ENCODE measurements at regions not wholly inside any gene's neighbourhood (a gene's known extent, or its start where the extent isn't known, plus 50 kb on each side); places are given as distances from the start of the nearest gene placed in this dataset.

GRCh38 chr6:170483413-170483812 lies 69.7 kb downstream of the PSMB1 start:
- no peak for DNase-seq

GRCh38 chr6:170480050-170480692 lies 72.9 kb downstream of the PSMB1 start:
- DNase-seq, result no peak

GRCh38 chr6:170476360-170476759 lies 76.7 kb downstream of the PSMB1 start:
- no peak for DNase-seq

- DNase-seq, result no peak
Observed at GRCh38 chr6:170475118-170475517, 78.0 kb downstream of the PSMB1 start.

GRCh38 chr6:170473801-170474200 lies 79.3 kb downstream of the PSMB1 start:
- no peak for DNase-seq

- no peak for DNase-seq
Observed at GRCh38 chr6:170473301-170473717, 79.8 kb downstream of the PSMB1 start.

GRCh38 chr6:170471491-170471890 lies 81.6 kb downstream of the PSMB1 start:
- no peak for DNase-seq

- no peak for DNase-seq
Observed at GRCh38 chr6:170470734-170471133, 82.4 kb downstream of the PSMB1 start.

GRCh38 chr6:170464524-170464979 lies 88.6 kb downstream of the PSMB1 start:
- no peak for DNase-seq

- DNase-seq, result no peak
Observed at GRCh38 chr6:170464080-170464479, 89.0 kb downstream of the PSMB1 start.

GRCh38 chr6:170463101-170463721 lies 89.9 kb downstream of the PSMB1 start:
- DNase-seq, result no peak

GRCh38 chr6:170462366-170463020 lies 90.6 kb downstream of the PSMB1 start:
- no peak for DNase-seq

- DNase-seq, result no peak
Observed at GRCh38 chr6:170461556-170462365, 91.3 kb downstream of the PSMB1 start.

- DNase-seq, result no peak
Observed at GRCh38 chr6:170461111-170461510, 92.0 kb downstream of the PSMB1 start.

GRCh38 chr6:170460641-170461040 lies 92.5 kb downstream of the PSMB1 start:
- no peak for DNase-seq

- DNase-seq, result peak in 1 of 5 donors; percentile 38
Observed at GRCh38 chr6:170459451-170459850, 93.7 kb downstream of the PSMB1 start.

- no peak for DNase-seq
Observed at GRCh38 chr6:170456886-170457698, 96.0 kb downstream of the PSMB1 start.
